Astrocyte of the spinal cord (primary cell): ENCODE measurements at regions not wholly inside any gene's neighbourhood (a gene's known extent, or its start where the extent isn't known, plus 50 kb on each side); places are given as distances from the start of the nearest gene placed in this dataset.

Experiments
- DNase-seq: peaks from one replicate; pipeline ENCODE4 v3.0.0; 2011; ENCODE audit warnings: low read depth, low spot score
- H3K4me3 ChIP-seq: 2 replicates; pipeline ENCODE4 v1.5.1; 2011; ENCODE audit warnings: low read depth, mild to moderate bottlenecking, low read length, moderate library complexity
- CTCF ChIP-seq: IDR thresholded peaks from 2 replicates; pipeline ENCODE4 v1.5.1; 2012; ENCODE audit warnings: low read depth, mild to moderate bottlenecking, low read length, inconsistent platforms
- in situ Hi-C: cut with HindIII; loops from 2 replicates; pipeline ENCODE4 v1.10.0; 2017; ENCODE audit warnings: low sequenced_read_pairs

- in situ Hi-C loops = no loop called here
Observed at GRCh38 chr20:4415281-4415680, 166.2 kb upstream of the ADRA1D start.

GRCh38 chr20:4413314-4414049 is 164.4 kb upstream of the ADRA1D start:
- no peak for DNase-seq
- H3K4me3 ChIP-seq = no peak overlapping the region
- in situ Hi-C loops = no loop called here
- no peak for TF ChIP-seq CTCF

More at GRCh38 chr20:4415281-4415680, 166.2 kb upstream of the ADRA1D start:
- H3K4me3 ChIP-seq = no peak overlapping the region
- no peak for DNase-seq
- TF ChIP-seq CTCF = no peak

GRCh38 chr20:4412216-4412615 is 163.1 kb upstream of the ADRA1D start:
- TF ChIP-seq CTCF = no peak
- H3K4me3 ChIP-seq = no peak overlapping the region
- in situ Hi-C loops = no loop called here
- no peak for DNase-seq

GRCh38 chr20:4411744-4412143 is 162.7 kb upstream of the ADRA1D start:
- no peak for DNase-seq

GRCh38 chr20:4406627-4407026 is 157.5 kb upstream of the ADRA1D start:
- in situ Hi-C loops = no loop called here
- H3K4me3 ChIP-seq = no peak overlapping the region
- TF ChIP-seq CTCF = no peak
- peak; percentile 50 for DNase-seq

More at GRCh38 chr20:4411744-4412143, 162.7 kb upstream of the ADRA1D start:
- in situ Hi-C loops = no loop called here
- no peak overlapping the region for H3K4me3 ChIP-seq
- TF ChIP-seq CTCF = no peak

- no peak for TF ChIP-seq CTCF
- DNase-seq = peak; percentile 5
- in situ Hi-C loops = no loop called here
- H3K4me3 ChIP-seq = no peak overlapping the region
Observed at GRCh38 chr20:4401601-4402000, 152.5 kb upstream of the ADRA1D start.
